Suppressor macrophage treated with lipopolysaccharide for 1 hour (primary cell): ENCODE measurements at regions not wholly inside any gene's neighbourhood (a gene's known extent, or its start where the extent isn't known, plus 50 kb on each side); places are given as distances from the start of the nearest gene placed in this dataset.
A peak's percentile ranks its signal among the peaks of the same experiment; 100 is the strongest.

Experiments
- DNase-seq, 3 donors: peaks; one replicate each; pipeline ENCODE4 v3.0.0-alpha.2; 2020 to 2022

DNA sequence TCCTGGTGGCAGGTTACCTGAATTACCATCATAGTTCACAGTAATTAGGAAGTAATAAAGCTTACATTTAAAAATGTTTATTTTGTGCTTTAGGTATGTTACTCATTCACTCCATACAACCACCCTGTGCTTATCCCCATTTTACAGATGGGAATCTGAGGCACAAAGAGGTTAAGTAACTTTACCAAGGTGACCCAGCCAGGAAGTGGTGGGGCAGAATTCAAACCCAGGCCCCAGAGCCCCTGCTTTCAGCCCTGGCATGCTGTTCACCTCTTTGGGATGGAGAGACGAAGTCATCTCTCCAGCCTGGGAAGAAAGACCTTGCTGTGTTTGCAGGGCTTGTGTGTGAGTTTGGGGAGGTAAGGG is 285.6 kb upstream of the TPM1 start:
- DNase-seq, result no peak

DNA sequence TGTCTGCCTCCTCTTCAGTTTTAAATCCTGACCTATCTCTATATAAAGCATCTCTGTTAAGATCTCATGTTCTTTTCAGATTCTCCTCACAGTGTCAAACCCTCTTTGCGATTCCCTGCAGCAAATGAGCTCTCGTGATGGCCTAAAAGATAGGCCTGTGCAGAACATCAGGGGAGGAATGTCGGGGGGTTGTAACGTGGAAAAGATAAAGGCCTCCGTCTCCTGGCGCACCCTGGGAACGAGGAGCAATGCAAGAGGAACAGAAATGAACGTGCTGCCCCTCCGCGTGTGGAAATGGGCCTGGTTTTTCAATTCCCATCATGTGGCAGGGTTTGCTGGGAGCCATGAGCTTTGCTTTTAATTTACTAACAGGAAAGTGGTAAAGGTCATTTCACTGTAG is 285.0 kb upstream of the TPM1 start:
- DNase-seq, result no peak

- no peak for DNase-seq
Measured at GRCh38 chr15:62758126-62758951, 284.2 kb upstream of the TPM1 start.

DNA sequence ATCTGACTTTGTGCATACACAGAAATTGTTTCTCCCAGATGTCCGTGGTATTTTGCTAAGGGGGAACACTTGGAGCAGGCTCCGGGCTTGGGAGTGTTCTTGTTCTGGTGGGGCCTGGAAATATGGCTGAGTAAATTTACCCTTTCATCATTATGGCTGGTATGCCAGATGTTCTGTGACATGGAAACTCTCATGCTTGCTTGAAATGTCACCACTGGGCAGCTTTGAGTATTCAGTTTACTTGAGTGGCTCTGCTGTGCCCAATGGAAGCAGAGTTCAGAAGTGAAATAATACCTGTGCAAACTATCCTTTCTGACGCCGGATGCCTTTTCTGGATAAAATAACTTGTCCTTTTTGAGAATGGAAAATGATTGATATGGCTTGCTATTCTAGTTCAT is 283.6 kb upstream of the TPM1 start:
- no peak for DNase-seq

- no peak for DNase-seq
Measured at GRCh38 chr15:62760538-62760937, 282.0 kb upstream of the TPM1 start.

DNA sequence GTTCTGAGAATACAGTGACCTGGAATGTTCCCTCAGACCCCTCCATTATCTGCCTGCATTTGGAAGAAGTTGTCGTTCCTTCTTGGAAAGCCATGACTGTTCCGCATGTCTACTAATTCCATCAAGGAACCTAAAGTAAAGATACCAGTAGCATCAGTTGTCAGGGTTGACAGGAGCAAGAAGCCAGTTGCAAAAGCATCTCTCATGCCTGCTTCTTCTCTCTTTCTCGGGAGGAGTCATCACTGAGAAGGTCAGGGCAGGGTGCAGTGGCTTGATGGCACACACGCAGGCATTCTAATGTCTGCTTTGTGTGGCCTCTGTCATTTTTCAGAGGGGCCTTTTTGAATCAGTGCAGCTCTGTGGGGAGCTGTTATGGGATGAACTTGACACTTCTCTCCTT is 276.6 kb upstream of the TPM1 start:
- no peak for DNase-seq

DNA sequence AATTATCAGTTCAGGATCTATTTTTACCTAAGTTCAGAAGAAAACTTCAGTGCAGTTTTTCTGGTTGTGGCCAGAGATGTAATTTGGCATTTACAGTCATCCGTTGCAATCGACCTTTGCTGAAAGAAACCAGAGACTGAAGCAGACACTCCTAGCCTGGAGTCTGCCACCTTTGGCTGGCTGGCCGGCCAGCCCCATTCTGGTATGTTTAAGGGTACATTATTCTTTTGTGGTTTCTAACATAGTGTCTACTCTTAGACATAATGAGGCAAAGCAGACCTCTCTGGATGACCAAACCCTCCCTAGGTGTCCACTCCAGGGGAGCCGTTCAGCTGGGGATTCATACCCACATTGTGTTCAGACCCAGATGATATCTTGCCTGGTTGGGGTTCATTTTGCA is 275.9 kb upstream of the TPM1 start:
- no peak for DNase-seq

- no peak for DNase-seq
Measured at GRCh38 chr15:62769604-62770003, 272.9 kb upstream of the TPM1 start.

DNA sequence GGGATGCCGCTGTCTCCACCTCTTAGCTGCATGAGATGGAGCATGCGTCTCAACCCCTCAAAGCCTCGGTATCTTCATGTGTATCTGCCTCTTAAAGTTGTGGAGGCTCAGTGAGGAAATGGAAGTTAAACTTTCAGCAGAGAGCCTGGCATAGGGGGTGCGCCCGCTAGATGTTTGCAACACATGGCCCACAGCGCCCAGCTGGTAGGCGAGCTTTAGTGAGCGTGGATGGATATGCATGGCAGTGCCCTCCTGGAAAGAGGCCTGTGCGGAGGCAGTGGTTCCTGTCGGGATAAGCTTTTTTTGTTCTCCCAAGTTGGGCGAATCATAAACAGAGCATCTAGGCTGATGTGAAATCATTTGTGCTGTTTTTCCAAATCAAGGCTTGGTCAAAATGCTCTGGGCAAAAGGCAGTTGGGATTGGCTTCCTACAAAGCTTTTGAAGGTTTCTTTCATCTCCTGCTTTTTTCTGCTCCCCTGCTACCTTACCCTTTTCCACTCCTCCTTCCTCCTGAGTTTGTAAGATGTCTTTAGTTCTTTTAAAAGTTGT is 272.4 kb upstream of the TPM1 start:
- DNase-seq, result no peak

GRCh38 chr15:62770752-62771151 is 271.8 kb upstream of the TPM1 start:
- DNase-seq, result no peak

DNA sequence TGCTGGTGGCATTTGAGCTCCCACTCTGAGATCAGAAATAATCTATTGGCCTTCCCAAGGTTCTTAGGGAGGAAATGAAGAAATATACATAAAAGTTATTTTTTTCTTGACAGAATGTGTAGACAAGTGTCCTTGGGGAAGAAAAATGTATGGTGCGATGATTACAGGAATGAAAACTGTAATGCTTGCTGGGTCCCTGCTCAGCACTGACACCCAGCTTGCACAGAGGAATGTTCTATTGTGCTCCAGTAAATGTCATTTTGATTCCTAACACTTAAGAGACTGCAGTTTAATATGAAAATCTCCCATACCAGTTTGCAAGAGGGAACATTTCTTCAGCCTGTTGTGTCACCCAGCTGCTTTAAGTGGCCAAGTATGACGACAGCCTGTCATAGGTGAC is 271.3 kb upstream of the TPM1 start:
- no peak for DNase-seq

DNA sequence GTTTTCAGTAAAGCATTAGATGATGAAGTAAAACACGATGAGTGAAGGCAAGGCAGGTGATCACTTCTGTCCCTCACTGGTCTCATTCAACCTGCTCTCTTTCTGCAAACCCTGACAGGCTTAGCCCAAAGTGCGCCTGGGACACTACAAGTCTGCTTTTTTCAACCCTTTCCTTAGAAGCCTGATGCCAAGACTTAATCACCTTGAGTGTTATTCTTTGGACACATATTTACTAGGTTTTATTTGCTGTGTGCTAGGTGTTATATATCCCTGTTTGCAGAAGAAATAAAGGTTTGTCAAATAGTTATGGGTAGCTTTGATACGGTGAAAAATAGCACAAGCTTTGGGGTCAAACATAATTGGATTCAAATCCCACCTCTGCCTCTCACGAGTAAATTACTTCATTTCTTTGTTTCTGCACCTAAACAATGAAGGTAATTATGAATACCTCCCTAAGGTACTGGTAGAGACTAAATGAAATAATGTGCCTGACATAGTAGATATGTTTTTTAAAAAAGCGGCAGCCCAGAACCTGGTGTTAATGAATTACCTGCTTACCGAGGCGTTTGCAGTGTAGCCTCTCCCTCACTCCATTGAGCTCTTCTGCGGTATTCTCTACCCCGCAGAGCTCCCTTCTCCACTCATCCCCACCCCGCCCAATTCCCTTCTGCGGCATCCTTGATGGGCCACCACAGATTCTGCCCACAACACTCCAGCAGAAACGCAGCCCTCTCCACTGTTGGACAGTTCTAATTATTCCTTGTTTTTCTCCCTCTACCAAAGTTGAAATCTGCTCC is 269.0 kb upstream of the TPM1 start:
- DNase-seq, result no peak

DNA sequence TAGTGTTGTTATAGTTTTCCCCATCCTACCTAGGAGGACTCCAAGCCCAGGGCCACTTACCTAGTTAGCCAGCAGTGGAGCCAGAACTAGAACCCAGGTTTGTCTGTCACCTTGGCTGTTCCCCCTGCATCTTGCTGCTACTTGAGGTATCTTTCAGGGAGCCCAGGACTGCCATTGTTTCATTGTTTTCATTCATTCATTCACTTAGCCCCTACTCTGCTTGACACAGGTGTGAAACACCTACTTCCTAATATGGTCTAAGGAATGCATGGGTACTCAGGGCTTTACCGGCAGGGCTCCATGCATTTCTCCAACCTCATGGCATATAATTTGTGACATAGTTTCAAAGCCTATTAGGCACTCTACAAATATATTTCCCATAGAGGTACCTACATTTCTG is 266.6 kb upstream of the TPM1 start:
- no peak for DNase-seq

GRCh38 chr15:62777671-62778070 is 264.9 kb upstream of the TPM1 start:
- DNase-seq, result peak in 1 of 3 donors; percentile 8

GRCh38 chr15:62779036-62779770 is 263.3 kb upstream of the TPM1 start:
- DNase-seq, result peak; percentile 53 to 68 (median 65)

GRCh38 chr15:62779899-62780298 is 262.6 kb upstream of the TPM1 start:
- DNase-seq, result no peak

- DNase-seq, result peak in 1 of 3 donors; percentile 9
Measured at GRCh38 chr15:62781081-62781497, 261.5 kb upstream of the TPM1 start.

DNA sequence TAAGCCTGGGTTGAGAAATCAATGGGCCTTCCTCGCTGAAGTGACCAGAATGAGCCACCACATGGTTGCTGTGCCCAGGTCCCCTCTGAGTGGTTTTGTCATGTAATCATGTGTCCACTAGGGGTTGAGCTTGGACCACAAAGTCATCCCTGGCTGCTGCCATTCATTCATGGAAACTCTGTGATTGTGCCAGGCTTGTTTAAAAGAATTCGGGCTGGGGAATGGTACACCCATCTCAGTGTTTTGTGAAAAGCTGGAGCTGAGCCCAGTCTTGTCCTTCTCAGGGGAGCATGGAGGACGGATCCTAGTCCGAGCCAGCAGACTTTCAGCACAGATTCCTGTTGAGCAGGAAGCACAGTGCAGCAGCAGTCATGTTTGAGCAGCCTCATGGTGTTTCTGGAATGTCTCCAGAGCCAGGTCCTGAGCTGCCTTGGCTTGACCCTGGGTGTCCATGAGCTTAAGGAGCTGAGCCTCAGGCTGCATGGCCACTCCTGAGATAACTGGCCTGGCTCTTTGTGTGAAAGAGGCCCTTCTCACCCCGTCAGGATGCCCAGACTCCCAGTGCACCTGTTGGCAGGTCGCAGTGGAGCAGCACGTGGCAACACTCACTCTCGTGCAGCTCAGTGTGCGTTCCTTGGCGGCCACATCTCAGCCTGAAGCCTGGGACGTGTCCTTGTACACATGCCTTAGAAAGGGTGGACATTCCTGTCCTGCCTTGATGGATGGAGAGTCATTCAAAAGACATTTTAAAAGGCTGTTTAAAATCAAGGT is 260.3 kb upstream of the TPM1 start:
- peak; percentile 73 to 78 (median 75) for DNase-seq

DNA sequence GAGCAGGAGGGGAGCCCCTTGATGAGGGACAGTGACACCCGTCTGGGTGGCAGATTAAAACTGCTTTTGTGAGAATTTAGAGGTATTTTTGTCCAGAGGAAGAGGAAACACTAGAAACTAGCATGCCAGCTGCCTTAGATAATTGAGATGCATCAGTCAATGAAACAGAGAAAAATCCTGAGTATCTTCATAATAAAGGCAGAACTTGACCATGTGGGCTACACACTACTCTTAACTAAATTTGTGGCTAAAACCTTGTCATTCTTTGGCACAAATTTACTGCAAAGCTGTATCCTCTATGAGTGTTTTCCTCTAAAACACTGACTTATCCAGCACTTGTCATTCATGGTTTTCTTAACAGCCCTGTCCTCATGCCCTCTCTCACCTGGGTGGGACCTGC is 259.7 kb upstream of the TPM1 start:
- DNase-seq, result no peak

DNA sequence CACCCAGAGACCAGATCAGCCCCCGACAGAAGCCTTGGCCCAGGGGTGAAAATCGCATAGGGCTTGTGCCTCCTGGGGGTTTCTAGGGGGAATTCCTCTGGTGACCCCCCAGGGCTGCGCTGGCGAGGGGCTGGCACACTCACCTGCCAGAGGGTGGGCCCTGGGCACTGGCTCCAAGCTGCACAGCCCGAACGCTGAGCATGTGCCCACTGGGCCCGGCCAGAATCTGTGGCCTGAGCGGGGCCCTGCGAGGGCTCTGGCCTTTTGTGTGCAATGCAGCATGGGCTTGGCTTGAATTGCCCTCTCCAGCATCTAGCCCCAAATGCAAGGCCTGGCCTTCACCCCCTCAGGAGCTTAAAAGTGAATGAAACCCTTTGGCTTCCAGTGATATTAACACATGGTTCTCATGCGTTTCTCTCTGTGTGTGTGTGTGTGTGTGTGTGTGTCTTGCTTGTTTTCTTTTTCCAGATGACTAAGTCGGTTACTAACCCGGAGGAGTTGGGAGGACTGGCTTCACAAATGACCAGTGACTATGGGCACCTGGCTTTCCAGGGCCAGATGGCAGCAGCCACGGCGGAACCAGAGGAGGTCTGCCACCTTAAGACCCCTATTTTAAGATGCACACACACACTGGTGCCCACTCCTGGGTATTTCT is 259.1 kb upstream of the TPM1 start:
- no peak for DNase-seq

DNA sequence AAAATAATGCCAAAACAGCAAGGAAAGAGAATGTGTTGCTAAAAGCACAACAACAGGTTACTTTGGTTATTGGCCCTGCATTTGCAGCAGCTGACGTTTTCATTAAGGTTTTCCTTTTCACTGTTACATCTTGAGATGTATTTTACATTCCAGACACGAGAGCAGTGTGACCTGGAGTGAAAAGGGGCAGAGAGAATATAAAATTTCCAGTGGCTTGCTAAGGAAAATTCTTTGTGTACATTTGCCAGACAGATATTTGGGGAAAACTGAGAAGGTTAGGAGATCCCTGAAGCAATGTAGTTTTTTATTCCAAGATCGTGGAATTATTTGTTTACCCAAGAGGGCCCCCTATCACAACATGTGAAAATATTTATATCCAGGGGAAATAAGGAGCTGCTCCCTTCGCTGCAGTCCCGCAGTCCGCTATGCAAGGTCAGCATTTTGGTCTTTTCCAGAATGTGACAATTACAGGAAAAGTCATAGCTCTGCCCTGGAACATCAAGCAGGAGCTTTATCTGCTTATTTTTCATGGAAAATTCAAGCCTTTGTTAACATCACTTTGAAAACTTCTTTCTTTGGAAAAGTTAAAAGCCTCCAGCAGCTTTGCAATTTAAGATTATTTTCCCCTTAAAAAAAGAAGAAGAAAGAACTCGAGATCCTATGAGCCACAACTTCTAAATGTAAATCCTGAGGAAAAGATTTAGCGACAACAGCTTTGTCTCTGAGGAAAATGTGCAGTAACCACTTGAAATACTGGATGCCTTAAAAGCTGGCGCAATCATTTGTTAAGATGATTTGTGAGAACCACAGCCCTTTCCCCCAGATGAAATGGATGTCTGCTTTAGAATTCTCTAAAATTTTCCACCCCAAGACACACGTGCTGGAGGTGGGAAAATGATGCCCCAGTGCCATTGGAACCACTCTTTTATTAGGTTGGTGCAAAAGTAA is 256.4 kb upstream of the TPM1 start:
- DNase-seq, result no peak
